AG08396 (cell line): ENCODE measurements at regions not wholly inside any gene's neighbourhood (a gene's known extent, or its start where the extent isn't known, plus 50 kb on each side); places are given as distances from the start of the nearest gene placed in this dataset.

Source experiments
- DNase-seq: peaks from one replicate; pipeline ENCODE4 v3.0.0; 2012; ENCODE audit warnings: low spot score, mixed read lengths

GRCh38 chr22:27175974-27176373, 518.6 kb downstream of the MIAT start:
- DNase-seq: no peak

GRCh38 chr22:27179161-27179560, 521.8 kb downstream of the MIAT start:
- DNase-seq: no peak

GRCh38 chr22:27181537-27181936, 524.1 kb downstream of the MIAT start:
- DNase-seq: no peak

- no peak for DNase-seq
These were observed 526.1 kb downstream of the MIAT start for GRCh38 chr22:27183474-27183873.

- no peak for DNase-seq
These were observed 527.8 kb downstream of the MIAT start for GRCh38 chr22:27185099-27185709.

GRCh38 chr22:27185760-27186302, 528.4 kb downstream of the MIAT start:
- no peak for DNase-seq

- no peak for DNase-seq
These were observed 529.3 kb downstream of the MIAT start for GRCh38 chr22:27186643-27187042.

- no peak for DNase-seq
These were observed 534.9 kb downstream of the MIAT start for GRCh38 chr22:27192135-27192829.

GRCh38 chr22:27193215-27193614, 535.8 kb downstream of the MIAT start:
- DNase-seq: no peak

GRCh38 chr22:27193636-27194035, 536.2 kb downstream of the MIAT start:
- no peak for DNase-seq

- DNase-seq: no peak
These were observed 536.8 kb downstream of the MIAT start for GRCh38 chr22:27194096-27194748.

GRCh38 chr22:27195094-27195493, 537.7 kb downstream of the MIAT start:
- peak; percentile 40 for DNase-seq

GRCh38 chr22:27195494-27195893, 538.1 kb downstream of the MIAT start:
- DNase-seq: no peak

GRCh38 chr22:27196606-27197005, 539.2 kb downstream of the MIAT start:
- DNase-seq: no peak

- no peak for DNase-seq
These were observed 539.7 kb downstream of the MIAT start for GRCh38 chr22:27197052-27197451.

- DNase-seq: no peak
These were observed 540.2 kb downstream of the MIAT start for GRCh38 chr22:27197618-27198017.

GRCh38 chr22:27198518-27199035, 541.2 kb downstream of the MIAT start:
- no peak for DNase-seq

- no peak for DNase-seq
These were observed 542.0 kb downstream of the MIAT start for GRCh38 chr22:27199354-27199753.

GRCh38 chr22:27201276-27201675, 543.9 kb downstream of the MIAT start:
- no peak for DNase-seq

GRCh38 chr22:27201741-27202140, 544.4 kb downstream of the MIAT start:
- no peak for DNase-seq

- no peak for DNase-seq
These were observed 545.9 kb downstream of the MIAT start for GRCh38 chr22:27203276-27203660.

- DNase-seq: no peak
These were observed 546.9 kb downstream of the MIAT start for GRCh38 chr22:27204280-27204679.

- no peak for DNase-seq
These were observed 547.4 kb downstream of the MIAT start for GRCh38 chr22:27204817-27205216.
